Endothelial cell of umbilical vein (primary cell): ENCODE measurements at regions not wholly inside any gene's neighbourhood (a gene's known extent, or its start where the extent isn't known, plus 50 kb on each side); places are given as distances from the start of the nearest gene placed in this dataset.

Experiments used
- BruUV-seq: library from RNA; stranded (reverse); fragments of 400-500 nt; replicated peaks from 2 replicates; lab custom pipeline; 2021; lab: Mats Ljungman, UMichigan
- CTCF ChIA-PET: fragments of 300-600, 350-600 bp; sonication (Branson Sonifier 250); formaldehyde crosslinking; loops from one replicate; lab custom pipeline; 2021; ENCODE audit warnings: antibody characterized with exemption, inconsistent platforms; lab: Charles Lee
- POLR2A ChIA-PET: fragments of 300-600, 350-600 bp; sonication (Branson Sonifier 250); formaldehyde crosslinking; loops from one replicate; lab custom pipeline; 2021; ENCODE audit warnings: antibody characterized with exemption, inconsistent platforms; lab: Charles Lee
- DNase-seq: peaks from one replicate; pipeline ENCODE4 v3.0.0-alpha.2; 2011; ENCODE audit warnings: low read depth, low spot score
- FAIRE-seq: peaks from 2 replicates; lab custom pipeline; 2011; peaks lifted over from hg19 to GRCh38; lab: Jason Lieb, UNC
- H2AFZ ChIP-seq: 2 replicates; pipeline ENCODE4 v1.6.0; 2012; ENCODE audit warnings: low read depth, low read length, control low read depth, inconsistent platforms
- H3K27ac ChIP-seq: 2 replicates; pipeline ENCODE4 v1.5.1; 2011; ENCODE audit warnings: low read depth, mild to moderate bottlenecking, control low read depth, low read length, moderate library complexity; ENCODE audit not compliant: insufficient read depth
- H3K27me3 ChIP-seq, 2 experiments: 2 replicates each; pipeline versions ENCODE4 v1.6.0 to v1.6.1; 2011; ENCODE audit warnings: low read length in 2 of 2, mixed read lengths in 1 of 2; ENCODE audit not compliant: control insufficient read depth in 2 of 2, insufficient read depth in 2 of 2
- H3K36me3 ChIP-seq, 2 experiments: 2 replicates in 1 of 2; 3 replicates in 1 of 2; pipeline ENCODE4 v1.5.1; 2011; ENCODE audit warnings: low read length in 2 of 2, mild to moderate bottlenecking in 1 of 2, moderate library complexity in 1 of 2; ENCODE audit not compliant: control insufficient read depth in 2 of 2, insufficient read depth in 2 of 2; ENCODE audit errors: extremely low read depth in 1 of 2
- H3K4me1 ChIP-seq: 3 replicates; pipeline ENCODE4 v1.5.1; 2011; ENCODE audit warnings: mild to moderate bottlenecking, low read length; ENCODE audit not compliant: control insufficient read depth, insufficient read depth; ENCODE audit errors: extremely low read depth
- H3K4me2 ChIP-seq: 2 replicates; pipeline ENCODE4 v1.6.1; 2011; ENCODE audit warnings: low read length, control low read depth, mixed read lengths; ENCODE audit not compliant: insufficient read depth
- H3K4me3 ChIP-seq, 3 experiments: fragments of 200-600 bp in 1 of 3; sonication (generic), shearing (Covaris generic) in 1 of 3; replicated peaks in 1 of 3; 2 replicates each; pipeline ENCODE4 v1.5.1; 2011 to 2016; ENCODE audit warnings: control low read depth in 3 of 3, low read length in 3 of 3, mild to moderate bottlenecking in 2 of 3, inconsistent platforms in 1 of 3, low read depth in 1 of 3, moderate library complexity in 1 of 3; ENCODE audit not compliant: insufficient read depth in 1 of 3
- H3K79me2 ChIP-seq: 2 replicates; pipeline ENCODE4 v1.6.0; 2012; ENCODE audit warnings: low read length, inconsistent platforms; ENCODE audit not compliant: control insufficient read depth, insufficient read depth
- H3K9ac ChIP-seq: replicated peaks from 2 replicates; pipeline ENCODE3; 2011; ENCODE audit warnings: low read length, control low read depth; ENCODE audit not compliant: insufficient read depth; ENCODE audit errors: extremely low read depth
- H3K9me1 ChIP-seq: replicated peaks from 3 replicates; pipeline ENCODE4 v1.6.0; 2011; ENCODE audit warnings: mild to moderate bottlenecking, low read length; ENCODE audit not compliant: control insufficient read depth, insufficient read depth; ENCODE audit errors: extremely low read depth
- H3K9me3 ChIP-seq: replicated peaks from 2 replicates; pipeline ENCODE4 v1.5.1; 2012; ENCODE audit warnings: low read length, inconsistent platforms; ENCODE audit not compliant: control insufficient read depth, insufficient read depth
- H4K20me1 ChIP-seq: replicated peaks from 2 replicates; pipeline ENCODE3; 2011; ENCODE audit warnings: mild to moderate bottlenecking, low read length; ENCODE audit not compliant: control insufficient read depth, insufficient read depth; ENCODE audit errors: extremely low read depth
- EZH2 ChIP-seq: IDR thresholded peaks from 2 replicates; pipeline ENCODE4 v1.6.1; 2012; ENCODE audit warnings: borderline replicate concordance, low read depth, mild to moderate bottlenecking, moderate library complexity, low read length, inconsistent platforms; ENCODE audit not compliant: severe bottlenecking
- FOS ChIP-seq: IDR thresholded peaks from 2 replicates; pipeline ENCODE4 v1.6.1; 2011; ENCODE audit warnings: mild to moderate bottlenecking, low read length, moderate library complexity, borderline replicate concordance; ENCODE audit not compliant: insufficient read depth
- GATA2 ChIP-seq: IDR thresholded peaks from 2 replicates; pipeline ENCODE4 v1.7.0; 2011; ENCODE audit warnings: low read depth, mild to moderate bottlenecking, moderate library complexity, mixed read lengths, low read length; ENCODE audit not compliant: insufficient read length, insufficient read depth
- JUN ChIP-seq: IDR thresholded peaks from 2 replicates; pipeline ENCODE4 v1.6.1; 2011; ENCODE audit warnings: borderline replicate concordance, low read depth; ENCODE audit not compliant: insufficient read length, insufficient read depth
- MYC ChIP-seq: IDR thresholded peaks from one replicate; pipeline ENCODE4 v1.6.1; 2011; ENCODE audit warnings: mild to moderate bottlenecking, low read depth, low read length
- POLR2A ChIP-seq: IDR thresholded peaks from 2 replicates; pipeline ENCODE4 v1.6.1; 2012; ENCODE audit warnings: low read depth, mild to moderate bottlenecking, control low read depth, low read length
- POLR2AphosphoS5 ChIP-seq: IDR thresholded peaks from 2 replicates; pipeline ENCODE4 v1.6.1; 2012; ENCODE audit warnings: low read depth, mild to moderate bottlenecking, control low read depth, low read length, moderate library complexity; ENCODE audit not compliant: insufficient read depth
- dilution Hi-C: fragments of 300-500 bp; cut with MboI; formaldehyde crosslinking; loops from one replicate; pipeline ENCODE4 v1.15.0; 2019; ENCODE audit warnings: low sequenced_read_pairs; ENCODE audit not compliant: extremely low pct_ligation_motif_present
- intact Hi-C: fragments of 100-400 bp; cut with micrococcal nuclease; formaldehyde crosslinking; loops from one replicate; pipeline ENCODE4 v1.10.0; 2022
- TF ChIP-seq, protein P1 (sequence below), 2 donors: IDR thresholded peaks; 1 replicate in 1 of 2; 2 replicates in 1 of 2; pipeline ENCODE4 v1.5.1; 2011; ENCODE audit warnings: low read length in 2 of 2, mild to moderate bottlenecking in 2 of 2, moderate library complexity in 2 of 2, control low read depth in 1 of 2, inconsistent platforms in 1 of 2, low read depth in 1 of 2; ENCODE audit not compliant: insufficient read depth in 1 of 2; ENCODE audit errors: extremely low read depth in 1 of 2
- TF ChIP-seq, protein P2 (sequence below): IDR thresholded peaks from 2 replicates; pipeline ENCODE4 v1.6.1; 2011; ENCODE audit not compliant: insufficient read depth, insufficient read length

DNA sequence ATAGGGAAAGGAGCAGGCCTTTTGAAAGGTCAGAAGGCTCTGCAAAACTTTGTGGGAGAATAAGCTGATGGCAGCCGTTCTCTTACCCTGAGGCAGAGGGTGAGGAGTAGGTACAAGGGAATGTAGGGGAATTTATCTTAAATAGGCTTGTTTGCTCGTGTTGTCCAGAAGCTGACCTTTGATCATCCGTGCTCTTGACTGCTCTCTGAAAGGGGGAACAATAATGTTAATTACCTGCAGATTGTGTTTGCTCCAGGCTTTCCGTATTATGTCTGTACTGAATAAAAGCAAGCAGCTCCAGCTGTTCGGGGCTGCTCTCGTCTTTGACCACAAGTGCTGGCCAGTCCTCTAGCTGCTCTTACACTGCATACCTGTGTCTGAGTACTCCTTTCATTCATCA, 116.3 kb downstream of the ZNF429 start:
- dilution Hi-C loops (no loop called here), intact Hi-C loops (no loop called here)
- ChIA-PET CTCF (no interaction called here), POLR2A (no interaction called here)
- Histone ChIP-seq H3K27me3 (no peaks in the 10 kb centered on the region), H3K9ac (no peak overlapping the region), H3K4me1 (no peaks in the 10 kb centered on the region), H3K36me3 (no peaks in the 10 kb centered on the region), H2AFZ (no peak overlapping the region), H3K9me1 (no peaks in the 10 kb centered on the region), H3K79me2 (no peaks in the 10 kb centered on the region), H3K27ac (no peak overlapping the region), H3K4me2 (no peak overlapping the region), H4K20me1 (no peaks in the 10 kb centered on the region), H3K4me3 (no peak overlapping the region), H3K9me3 (no peaks in the 10 kb centered on the region)
- BruUV-seq: no TSS peak
- no peak for TF ChIP-seq EZH2
- TF ChIP-seq, protein P1, sequence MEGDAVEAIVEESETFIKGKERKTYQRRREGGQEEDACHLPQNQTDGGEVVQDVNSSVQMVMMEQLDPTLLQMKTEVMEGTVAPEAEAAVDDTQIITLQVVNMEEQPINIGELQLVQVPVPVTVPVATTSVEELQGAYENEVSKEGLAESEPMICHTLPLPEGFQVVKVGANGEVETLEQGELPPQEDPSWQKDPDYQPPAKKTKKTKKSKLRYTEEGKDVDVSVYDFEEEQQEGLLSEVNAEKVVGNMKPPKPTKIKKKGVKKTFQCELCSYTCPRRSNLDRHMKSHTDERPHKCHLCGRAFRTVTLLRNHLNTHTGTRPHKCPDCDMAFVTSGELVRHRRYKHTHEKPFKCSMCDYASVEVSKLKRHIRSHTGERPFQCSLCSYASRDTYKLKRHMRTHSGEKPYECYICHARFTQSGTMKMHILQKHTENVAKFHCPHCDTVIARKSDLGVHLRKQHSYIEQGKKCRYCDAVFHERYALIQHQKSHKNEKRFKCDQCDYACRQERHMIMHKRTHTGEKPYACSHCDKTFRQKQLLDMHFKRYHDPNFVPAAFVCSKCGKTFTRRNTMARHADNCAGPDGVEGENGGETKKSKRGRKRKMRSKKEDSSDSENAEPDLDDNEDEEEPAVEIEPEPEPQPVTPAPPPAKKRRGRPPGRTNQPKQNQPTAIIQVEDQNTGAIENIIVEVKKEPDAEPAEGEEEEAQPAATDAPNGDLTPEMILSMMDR (IDR thresholded peaks at IDR 0.05; ENCODE audit: extremely low read depth in 1 of 2, insufficient read depth in 1 of 2, low read depth in 1 of 2, low read length in 2 of 2): no peak
- TF ChIP-seq POLR2AphosphoS5: no peak
- TF ChIP-seq GATA2: no peak
- no peak for TF ChIP-seq JUN
- TF ChIP-seq, protein P2, sequence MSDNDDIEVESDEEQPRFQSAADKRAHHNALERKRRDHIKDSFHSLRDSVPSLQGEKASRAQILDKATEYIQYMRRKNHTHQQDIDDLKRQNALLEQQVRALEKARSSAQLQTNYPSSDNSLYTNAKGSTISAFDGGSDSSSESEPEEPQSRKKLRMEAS: no peak
- TF ChIP-seq FOS: no peak
- no peak for TF ChIP-seq POLR2A
- TF ChIP-seq MYC: no peak
- DNase-seq (no peak), FAIRE-seq (no peak)
